ENCODE measurements at regions not wholly inside any gene's neighbourhood (a gene's known extent, or its start where the extent isn't known, plus 50 kb on each side); places are given as distances from the start of the nearest gene placed in this dataset.

DNA sequence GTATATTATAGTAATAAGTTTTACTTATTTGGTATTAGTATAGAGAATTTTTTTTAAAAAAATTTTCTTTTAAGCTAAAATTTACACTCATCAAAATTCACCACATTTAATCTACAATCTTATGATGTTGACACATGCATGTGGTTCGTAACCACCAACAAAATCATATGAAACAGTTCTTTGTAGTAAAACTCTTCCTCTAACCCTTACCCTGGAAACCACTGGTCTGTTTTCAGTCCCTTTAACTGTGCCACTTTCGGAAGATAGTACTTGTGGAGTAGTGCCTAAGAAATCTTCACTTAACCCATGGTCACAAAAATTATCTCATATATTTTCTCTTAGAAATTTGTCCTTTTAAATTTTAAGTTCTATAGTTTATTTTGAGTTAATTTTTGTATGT lies 1498.8 kb downstream of the MAT2B start:
- no peak for TF ChIP-seq NR3C1 (CRISPR knock-in tag; IDR thresholded peaks at IDR 0.05)
- TF ChIP-seq BRCA1 (CRISPR knock-in tag; IDR thresholded peaks at IDR 0.05), result no peak
- TF ChIP-seq MTA3 (CRISPR knock-in tag; IDR thresholded peaks at IDR 0.05), result no peak
- TF ChIP-seq HDAC6 (IDR thresholded peaks at IDR 0.05; ENCODE audit: low read depth, low read length), result no peak
- TF ChIP-seq, protein P1, sequence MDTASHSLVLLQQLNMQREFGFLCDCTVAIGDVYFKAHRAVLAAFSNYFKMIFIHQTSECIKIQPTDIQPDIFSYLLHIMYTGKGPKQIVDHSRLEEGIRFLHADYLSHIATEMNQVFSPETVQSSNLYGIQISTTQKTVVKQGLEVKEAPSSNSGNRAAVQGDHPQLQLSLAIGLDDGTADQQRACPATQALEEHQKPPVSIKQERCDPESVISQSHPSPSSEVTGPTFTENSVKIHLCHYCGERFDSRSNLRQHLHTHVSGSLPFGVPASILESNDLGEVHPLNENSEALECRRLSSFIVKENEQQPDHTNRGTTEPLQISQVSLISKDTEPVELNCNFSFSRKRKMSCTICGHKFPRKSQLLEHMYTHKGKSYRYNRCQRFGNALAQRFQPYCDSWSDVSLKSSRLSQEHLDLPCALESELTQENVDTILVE (CRISPR knock-in tag; IDR thresholded peaks at IDR 0.05), result no peak
- no peak for TF ChIP-seq GPN1 (CRISPR knock-in tag; IDR thresholded peaks at IDR 0.05; ENCODE audit: borderline replicate concordance)
- TF ChIP-seq POLR2AphosphoS5 (IDR thresholded peaks at IDR 0.05; ENCODE audit: low read depth, low read length), result no peak
- TF ChIP-seq NCOA1 (CRISPR knock-in tag; IDR thresholded peaks at IDR 0.05), result no peak
- no peak for TF ChIP-seq ZNF274 (CRISPR knock-in tag; IDR thresholded peaks at IDR 0.05)
- no peak for TF ChIP-seq GTF2F1 (IDR thresholded peaks at IDR 0.05; ENCODE audit: low read length)
- TF ChIP-seq HDAC1 (CRISPR knock-in tag; IDR thresholded peaks at IDR 0.05), result no peak
- no peak for TF ChIP-seq CHD4 (IDR thresholded peaks at IDR 0.05; ENCODE audit: borderline replicate concordance, low read length)
